Epithelial cell of esophagus (primary cell): ENCODE measurements at regions not wholly inside any gene's neighbourhood (a gene's known extent, or its start where the extent isn't known, plus 50 kb on each side); places are given as distances from the start of the nearest gene placed in this dataset.

Source experiments
- DNase-seq: peaks from one replicate; pipeline ENCODE4 v3.0.0; 2010; ENCODE audit warnings: low read depth
- H3K4me3 ChIP-seq: 2 replicates; pipeline ENCODE4 v1.5.1; 2011; ENCODE audit warnings: mild to moderate bottlenecking, low read length, control low read depth
- TF ChIP-seq, protein P1 (sequence below): IDR thresholded peaks from 2 replicates; pipeline ENCODE4 v1.5.1; 2011; ENCODE audit warnings: low read depth, mild to moderate bottlenecking, low read length, control low read depth, inconsistent platforms; ENCODE audit not compliant: insufficient read depth; ENCODE audit errors: missing control alignments

DNA sequence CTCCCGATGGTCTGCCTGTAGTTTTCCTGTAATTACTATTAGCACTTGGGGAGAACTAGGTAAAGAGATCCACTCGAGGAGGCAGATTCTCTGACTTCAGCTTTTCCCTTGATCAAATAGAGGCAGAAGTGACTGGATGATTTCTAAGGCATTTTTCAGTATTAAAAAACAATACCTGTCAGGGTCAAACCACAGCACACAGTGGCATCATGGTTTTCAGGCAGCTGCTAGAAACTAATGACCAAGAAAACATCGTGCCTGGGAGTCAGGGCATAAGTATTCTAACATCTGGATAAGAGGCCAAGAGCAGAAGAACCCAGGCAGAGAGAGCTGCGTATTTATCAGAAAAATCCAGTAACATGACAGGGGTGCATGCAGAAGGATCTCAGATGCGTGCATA, 419.9 kb downstream of the TUSC7 start:
- no peak overlapping the region for H3K4me3 ChIP-seq
- no peak for DNase-seq
- TF ChIP-seq, protein P1, sequence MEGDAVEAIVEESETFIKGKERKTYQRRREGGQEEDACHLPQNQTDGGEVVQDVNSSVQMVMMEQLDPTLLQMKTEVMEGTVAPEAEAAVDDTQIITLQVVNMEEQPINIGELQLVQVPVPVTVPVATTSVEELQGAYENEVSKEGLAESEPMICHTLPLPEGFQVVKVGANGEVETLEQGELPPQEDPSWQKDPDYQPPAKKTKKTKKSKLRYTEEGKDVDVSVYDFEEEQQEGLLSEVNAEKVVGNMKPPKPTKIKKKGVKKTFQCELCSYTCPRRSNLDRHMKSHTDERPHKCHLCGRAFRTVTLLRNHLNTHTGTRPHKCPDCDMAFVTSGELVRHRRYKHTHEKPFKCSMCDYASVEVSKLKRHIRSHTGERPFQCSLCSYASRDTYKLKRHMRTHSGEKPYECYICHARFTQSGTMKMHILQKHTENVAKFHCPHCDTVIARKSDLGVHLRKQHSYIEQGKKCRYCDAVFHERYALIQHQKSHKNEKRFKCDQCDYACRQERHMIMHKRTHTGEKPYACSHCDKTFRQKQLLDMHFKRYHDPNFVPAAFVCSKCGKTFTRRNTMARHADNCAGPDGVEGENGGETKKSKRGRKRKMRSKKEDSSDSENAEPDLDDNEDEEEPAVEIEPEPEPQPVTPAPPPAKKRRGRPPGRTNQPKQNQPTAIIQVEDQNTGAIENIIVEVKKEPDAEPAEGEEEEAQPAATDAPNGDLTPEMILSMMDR: no peak

DNA sequence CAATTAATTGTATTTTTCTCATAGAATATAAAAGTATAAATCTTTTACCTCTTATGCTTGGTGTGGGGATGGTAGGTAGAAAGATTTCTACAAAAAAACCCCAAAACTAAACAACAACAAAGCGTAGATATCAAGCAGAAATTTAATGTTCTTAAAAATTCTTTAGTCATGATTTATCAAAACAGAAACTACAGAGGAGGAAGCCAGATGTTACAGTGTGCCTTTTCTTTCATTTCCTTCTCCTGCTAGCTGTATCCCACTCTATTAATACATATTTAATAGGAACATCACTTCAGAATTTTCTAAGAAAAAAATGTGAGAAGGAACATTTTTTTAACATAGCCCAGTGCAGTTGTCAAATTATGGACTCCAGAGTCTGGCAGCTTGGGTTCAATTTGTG, 420.6 kb downstream of the TUSC7 start:
- TF ChIP-seq, protein P1: no peak
- no peak overlapping the region for H3K4me3 ChIP-seq
- DNase-seq: no peak

DNA sequence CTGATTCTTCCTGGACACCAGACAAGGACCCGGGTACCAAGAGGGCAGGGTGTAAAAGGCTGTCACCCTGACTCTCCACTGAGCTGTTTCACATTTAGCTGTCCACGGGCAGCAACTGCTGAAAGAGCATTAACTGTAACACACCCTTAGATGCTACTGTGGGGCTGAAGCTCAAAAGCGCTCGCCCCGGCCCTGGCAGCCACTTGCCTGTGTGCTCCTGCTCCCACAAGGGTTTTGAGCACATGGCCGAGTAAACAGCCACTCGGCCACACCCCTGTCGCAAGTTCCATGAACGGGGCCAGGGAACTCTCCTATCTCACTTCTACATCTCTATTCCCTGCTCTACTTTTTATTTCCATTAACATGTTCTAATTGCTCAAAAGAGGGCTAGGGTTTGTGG, 421.7 kb downstream of the TUSC7 start:
- TF ChIP-seq, protein P1: no peak
- H3K4me3 ChIP-seq: no peak overlapping the region
- DNase-seq: no peak

DNA sequence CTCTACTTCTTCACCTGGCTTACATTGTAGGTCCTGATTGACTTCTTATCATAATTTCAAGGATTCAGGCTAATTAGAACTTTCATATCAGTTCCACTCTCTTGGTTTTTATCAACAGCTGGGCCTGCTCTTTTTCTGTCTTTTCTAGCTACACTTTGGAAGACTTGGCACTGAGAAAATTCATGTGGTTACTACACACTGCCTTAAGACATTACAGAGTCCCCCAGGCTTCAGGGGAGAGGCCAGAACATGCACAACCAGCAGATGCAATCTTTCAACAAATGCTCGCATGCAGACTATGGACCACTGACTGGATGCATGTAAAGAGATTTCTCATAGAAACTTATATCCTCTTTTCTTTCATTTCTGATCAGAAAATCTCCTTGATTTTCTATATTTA, 423.5 kb downstream of the TUSC7 start:
- H3K4me3 ChIP-seq: no peak overlapping the region
- DNase-seq: no peak
- TF ChIP-seq, protein P1: no peak

DNA sequence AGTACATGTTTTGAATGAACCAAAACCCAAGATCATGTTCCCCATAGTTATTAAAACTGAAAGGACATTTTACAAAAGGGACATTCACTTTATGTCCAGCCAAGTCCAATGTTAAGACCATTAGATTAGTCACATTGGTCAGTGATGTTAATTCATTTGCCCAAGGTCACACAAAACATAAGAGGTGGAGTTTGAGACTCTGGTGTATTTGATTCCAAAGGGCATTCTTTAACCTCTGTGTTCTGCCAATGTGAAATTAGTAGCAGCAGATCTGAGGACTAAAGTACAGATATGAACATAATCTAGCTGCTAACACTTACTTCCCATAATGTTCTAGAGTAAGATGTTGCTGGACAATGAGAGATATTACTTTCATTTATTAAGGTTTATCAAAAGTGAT, 425.6 kb downstream of the TUSC7 start:
- DNase-seq: no peak
- no peak overlapping the region for H3K4me3 ChIP-seq
- TF ChIP-seq, protein P1: no peak

DNA sequence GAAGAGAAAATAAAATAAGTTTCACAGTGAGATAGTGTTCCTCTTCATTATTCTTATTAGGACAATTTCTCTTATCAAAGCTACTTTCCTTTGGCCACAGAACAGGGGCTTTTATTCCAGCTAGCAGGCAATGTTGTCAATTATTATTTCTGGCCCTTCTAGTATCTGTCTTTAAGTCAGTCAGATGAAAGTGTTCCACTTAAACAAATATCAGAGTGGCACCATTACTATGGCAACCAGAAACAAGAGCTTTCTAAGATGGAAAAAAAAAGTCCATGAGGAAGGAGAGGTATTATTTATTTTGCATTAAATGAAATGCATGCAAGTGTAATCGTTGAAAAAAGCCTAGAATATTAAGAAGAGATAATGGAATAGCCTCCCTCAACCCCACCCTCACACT, 426.4 kb downstream of the TUSC7 start:
- no peak for DNase-seq
- no peak overlapping the region for H3K4me3 ChIP-seq
- TF ChIP-seq, protein P1: no peak

DNA sequence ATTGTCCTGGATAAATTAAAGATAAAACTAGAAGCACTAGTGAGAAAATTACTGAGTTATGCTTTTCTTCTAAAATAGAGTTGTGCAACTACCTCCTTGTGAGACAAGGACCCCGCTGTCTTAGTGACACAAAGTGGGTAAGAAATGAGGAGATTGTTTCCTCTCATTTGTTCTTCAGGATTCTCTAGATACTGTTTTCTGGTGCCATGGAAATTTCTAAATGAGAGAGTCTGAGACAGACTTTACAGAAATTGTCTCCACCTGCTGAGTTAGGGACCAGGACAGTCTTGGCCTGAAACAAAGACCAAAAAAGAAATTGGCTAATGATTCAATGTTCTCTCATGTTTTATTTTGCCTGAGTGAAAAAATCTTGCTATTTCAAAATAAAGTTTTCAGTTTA, 427.5 kb downstream of the TUSC7 start:
- no peak overlapping the region for H3K4me3 ChIP-seq
- no peak for DNase-seq
- TF ChIP-seq, protein P1: no peak
